Activated naive CD4-positive, alpha-beta T cell treated with anti-CD3 and anti-CD28 coated beads for 36 hours (primary cell): ENCODE measurements at regions not wholly inside any gene's neighbourhood (a gene's known extent, or its start where the extent isn't known, plus 50 kb on each side); places are given as distances from the start of the nearest gene placed in this dataset.

Source experiments
- CTCF ChIA-PET: fragments of 350-600 bp; sonication (Branson Sonifier 250); formaldehyde crosslinking; loops from one replicate; lab custom pipeline; 2021; ENCODE audit warnings: antibody characterized with exemption; lab: Charles Lee
- DNase-seq: peaks from one replicate; pipeline ENCODE4 v3.0.0-alpha.2; 2020
- H3K27ac Mint-ChIP-seq: one replicate; pipeline ENCODE4 v1.8.0; 2021; ENCODE audit warnings: mild to moderate bottlenecking, mixed read lengths
- H3K27me3 Mint-ChIP-seq: one replicate; pipeline ENCODE4 v1.8.0; 2021; ENCODE audit warnings: low read depth, mixed read lengths
- H3K36me3 Mint-ChIP-seq: one replicate; pipeline ENCODE4 v1.8.0; 2021; ENCODE audit warnings: low read depth, mixed read lengths
- H3K4me1 Mint-ChIP-seq: one replicate; pipeline ENCODE4 v1.8.0; 2021; ENCODE audit warnings: low read depth, mixed read lengths
- H3K4me3 Mint-ChIP-seq: one replicate; pipeline ENCODE4 v1.8.0; 2021; ENCODE audit warnings: mild to moderate bottlenecking, moderate library complexity, mixed read lengths
- H3K9me3 Mint-ChIP-seq: one replicate; pipeline ENCODE4 v1.8.0; 2021; ENCODE audit warnings: mixed read lengths
- intact Hi-C: fragments of 100-400 bp; cut with micrococcal nuclease; formaldehyde crosslinking; loops from one replicate; pipeline ENCODE4 v1.15.1; 2023

DNA sequence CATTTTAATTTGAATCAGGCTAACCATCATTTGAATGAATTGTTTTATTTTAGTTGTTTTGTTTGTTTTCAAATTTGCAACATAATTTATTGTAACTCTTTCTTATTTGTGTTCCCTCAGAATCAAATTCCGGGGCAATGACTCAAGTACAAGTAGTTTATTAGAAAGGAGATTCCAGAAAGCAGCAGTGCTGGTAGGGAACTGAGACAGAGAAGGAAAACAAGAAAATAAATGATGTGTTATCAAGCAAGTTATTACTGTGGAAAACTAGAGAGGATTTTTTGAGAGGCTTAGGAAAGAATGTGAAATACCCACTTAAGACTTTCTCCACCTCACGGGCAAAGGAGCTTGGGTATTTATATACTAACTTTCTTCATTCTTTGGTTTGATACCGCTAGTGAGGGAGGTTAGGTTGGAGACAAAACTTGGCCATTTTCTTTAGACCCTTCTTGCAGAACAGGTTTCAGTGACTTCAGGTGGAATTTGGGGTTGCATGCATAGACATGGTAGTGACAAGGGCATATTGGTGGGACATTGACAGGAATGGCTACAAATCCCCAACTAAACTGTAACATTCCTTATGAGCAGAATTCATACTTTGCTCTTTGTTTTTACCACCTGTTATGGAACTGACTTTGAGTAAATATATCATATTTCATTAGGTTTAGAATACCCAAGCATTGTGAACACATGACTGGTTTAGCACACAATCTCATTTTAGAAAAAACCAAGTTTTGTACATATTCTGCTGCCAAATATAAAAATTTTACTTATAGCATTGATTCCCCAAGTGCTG is 254.3 kb downstream of the ZBBX start:
- Mint-ChIP-seq H3K27me3 (no peaks in the 10 kb centered on the region), H3K9me3 (peaks cover 15% of the 10 kb centered on the region), H3K36me3 (no peaks in the 10 kb centered on the region), H3K4me1 (no peaks in the 10 kb centered on the region), H3K27ac (no peak overlapping the region), H3K4me3 (no peak overlapping the region)
- CTCF ChIA-PET = no interaction called here
- intact Hi-C loops = no loop called here
- DNase-seq = no peak

DNA sequence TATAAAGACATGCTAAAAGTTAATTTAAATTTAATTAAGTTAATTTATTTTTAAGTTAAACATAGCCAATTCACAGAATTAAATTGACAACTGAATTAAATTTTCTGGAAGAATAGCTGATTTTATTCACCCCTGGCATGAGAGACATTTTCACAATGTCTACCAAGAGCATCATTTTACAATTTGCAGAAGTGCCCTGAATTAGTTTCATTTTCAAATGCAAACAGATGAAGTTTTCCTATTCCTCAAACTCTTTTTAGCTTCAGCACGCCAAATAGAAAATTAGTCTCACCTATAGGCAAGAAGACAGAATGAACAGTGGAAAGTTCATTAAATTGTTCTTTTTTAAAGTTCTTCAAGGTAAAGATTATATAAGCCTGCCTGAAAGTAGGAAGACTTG is 259.3 kb downstream of the ZBBX start:
- no peak overlapping the region for H3K27ac Mint-ChIP-seq
- H3K27me3 Mint-ChIP-seq = no peaks in the 10 kb centered on the region
- no peak overlapping the region for H3K4me3 Mint-ChIP-seq
- no peak for DNase-seq
- H3K4me1 Mint-ChIP-seq = no peaks in the 10 kb centered on the region
- H3K36me3 Mint-ChIP-seq = no peaks in the 10 kb centered on the region
- peaks cover 8% of the 10 kb centered on the region for H3K9me3 Mint-ChIP-seq
- intact Hi-C loops = no loop called here
- CTCF ChIA-PET = no interaction called here

GRCh38 chr3:167116120-167116922 is 263.8 kb downstream of the ZBBX start:
- intact Hi-C loops = no loop called here
- Mint-ChIP-seq H3K27me3 (no peaks in the 10 kb centered on the region), H3K9me3 (no peaks in the 10 kb centered on the region), H3K27ac (no peak overlapping the region), H3K36me3 (no peaks in the 10 kb centered on the region), H3K4me3 (no peak overlapping the region), H3K4me1 (no peaks in the 10 kb centered on the region)
- CTCF ChIA-PET = no interaction called here
- no peak for DNase-seq

- Mint-ChIP-seq H3K9me3 (no peaks in the 10 kb centered on the region), H3K27ac (no peak overlapping the region), H3K36me3 (no peaks in the 10 kb centered on the region), H3K4me3 (no peak overlapping the region), H3K4me1 (no peaks in the 10 kb centered on the region), H3K27me3 (no peaks in the 10 kb centered on the region)
- DNase-seq = no peak
- CTCF ChIA-PET = no interaction called here
- intact Hi-C loops = no loop called here
Measured at GRCh38 chr3:167115331-167115934, 264.7 kb downstream of the ZBBX start.

DNA sequence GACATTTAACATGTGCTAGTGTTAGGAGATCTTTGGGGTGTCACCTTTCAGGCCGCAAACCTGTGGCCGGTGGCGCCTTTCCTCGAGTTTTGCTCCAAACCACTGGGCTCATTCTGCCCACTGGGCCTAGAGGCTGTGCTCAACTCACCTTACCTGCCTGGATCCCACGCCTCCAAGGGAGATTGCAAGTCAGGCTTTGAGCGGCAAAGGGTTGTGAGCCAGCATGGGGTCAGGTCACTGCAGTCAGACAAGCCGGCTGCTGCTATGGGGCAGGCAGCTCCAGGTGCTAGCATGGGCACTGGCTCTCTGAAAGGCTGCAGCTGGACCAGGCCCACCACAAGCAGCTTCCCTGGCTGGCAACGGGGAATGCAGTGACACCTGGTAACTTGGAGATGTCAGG is 265.5 kb downstream of the ZBBX start:
- intact Hi-C loops = no loop called here

DNA sequence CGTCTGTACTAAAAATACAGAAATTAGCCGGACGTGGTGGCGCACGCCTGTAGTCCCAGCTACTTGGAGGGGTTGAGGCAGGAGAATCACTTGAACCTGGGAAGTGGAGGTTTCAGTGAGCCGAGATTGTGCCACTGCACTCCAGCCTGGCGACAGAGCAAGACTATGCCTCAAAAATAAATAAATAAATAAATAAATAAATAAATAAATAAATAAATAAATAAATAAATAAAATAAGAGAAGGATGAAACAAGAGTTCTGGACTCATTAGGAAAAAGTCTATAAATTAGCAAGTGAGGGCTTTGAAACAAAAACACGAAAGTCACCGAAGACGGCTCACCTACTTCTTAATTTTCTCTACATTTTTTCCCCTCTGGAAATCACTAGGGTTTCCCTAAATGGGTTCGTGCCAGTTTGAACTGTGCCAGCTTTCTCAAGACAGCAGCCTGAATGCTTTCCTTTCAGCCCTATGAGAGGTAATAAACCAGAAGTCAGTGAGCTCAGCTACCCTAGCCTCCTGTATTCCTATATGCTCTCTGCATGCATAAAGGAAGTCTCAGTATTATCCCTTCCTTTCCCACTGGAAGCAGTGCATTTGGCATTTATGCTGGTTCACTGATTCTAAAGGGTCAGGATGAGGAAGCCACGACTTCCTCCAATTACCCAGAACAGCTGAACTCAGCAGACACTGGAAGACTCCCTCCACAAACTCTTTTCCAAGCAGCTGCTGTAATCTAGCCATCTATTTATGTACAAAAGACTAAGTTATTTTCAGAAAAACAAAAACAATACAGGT is 266.9 kb downstream of the ZBBX start:
- no peaks in the 10 kb centered on the region for H3K4me1 Mint-ChIP-seq
- H3K36me3 Mint-ChIP-seq = no peaks in the 10 kb centered on the region
- no peak for DNase-seq
- H3K9me3 Mint-ChIP-seq = no peaks in the 10 kb centered on the region
- H3K4me3 Mint-ChIP-seq = no peak overlapping the region
- CTCF ChIA-PET = no interaction called here
- no peak overlapping the region for H3K27ac Mint-ChIP-seq
- intact Hi-C loops = no loop called here
- no peaks in the 10 kb centered on the region for H3K27me3 Mint-ChIP-seq

More for the DNA sequence above, 265.5 kb downstream of the ZBBX start:
- no peak for DNase-seq
- no peak overlapping the region for H3K27ac Mint-ChIP-seq
- H3K27me3 Mint-ChIP-seq = no peaks in the 10 kb centered on the region
- H3K4me3 Mint-ChIP-seq = no peak overlapping the region
- H3K9me3 Mint-ChIP-seq = no peaks in the 10 kb centered on the region
- H3K4me1 Mint-ChIP-seq = no peaks in the 10 kb centered on the region
- no peaks in the 10 kb centered on the region for H3K36me3 Mint-ChIP-seq
- CTCF ChIA-PET = no interaction called here

GRCh38 chr3:167110901-167111300 is 269.2 kb downstream of the ZBBX start:
- Mint-ChIP-seq H3K36me3 (no peaks in the 10 kb centered on the region), H3K4me1 (no peaks in the 10 kb centered on the region), H3K4me3 (no peak overlapping the region), H3K9me3 (no peaks in the 10 kb centered on the region), H3K27me3 (no peaks in the 10 kb centered on the region), H3K27ac (no peak overlapping the region)
- intact Hi-C loops = no loop called here
- DNase-seq = no peak
- CTCF ChIA-PET = no interaction called here

DNA sequence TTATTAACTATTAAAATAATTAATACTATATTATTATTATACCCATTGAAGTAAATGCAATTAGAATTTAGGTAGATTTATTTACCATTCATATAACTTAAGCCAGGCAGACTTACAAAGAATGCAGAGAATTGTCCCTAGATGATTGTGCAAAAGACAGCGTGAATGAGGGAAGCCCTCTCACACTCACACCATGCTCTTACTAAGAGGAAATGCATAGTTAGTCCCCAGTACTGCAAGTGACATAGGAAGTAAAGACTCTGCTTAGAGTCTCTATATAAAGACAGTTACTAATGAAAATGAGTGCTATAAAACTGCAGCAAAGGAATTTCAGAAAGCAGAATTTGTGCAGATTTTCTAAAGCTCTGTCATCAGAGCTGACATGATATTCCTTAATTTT is 270.4 kb downstream of the ZBBX start:
- Mint-ChIP-seq H3K27me3 (no peaks in the 10 kb centered on the region), H3K9me3 (no peaks in the 10 kb centered on the region), H3K4me3 (no peak overlapping the region), H3K4me1 (no peaks in the 10 kb centered on the region), H3K36me3 (no peaks in the 10 kb centered on the region), H3K27ac (no peak overlapping the region)
- intact Hi-C loops = no loop called here
- CTCF ChIA-PET = interaction anchor here (0.6 kb wide), 1 partner anchor 214 kb away, joined by 3 read pairs; no protein-coding TSS in a partner anchor
- DNase-seq = no peak

GRCh38 chr3:167106456-167106855 is 273.6 kb downstream of the ZBBX start:
- Mint-ChIP-seq H3K27me3 (no peaks in the 10 kb centered on the region), H3K4me3 (no peak overlapping the region), H3K27ac (no peak overlapping the region), H3K9me3 (no peaks in the 10 kb centered on the region), H3K4me1 (no peaks in the 10 kb centered on the region), H3K36me3 (no peaks in the 10 kb centered on the region)
- CTCF ChIA-PET = no interaction called here
- intact Hi-C loops = no loop called here
- no peak for DNase-seq

DNA sequence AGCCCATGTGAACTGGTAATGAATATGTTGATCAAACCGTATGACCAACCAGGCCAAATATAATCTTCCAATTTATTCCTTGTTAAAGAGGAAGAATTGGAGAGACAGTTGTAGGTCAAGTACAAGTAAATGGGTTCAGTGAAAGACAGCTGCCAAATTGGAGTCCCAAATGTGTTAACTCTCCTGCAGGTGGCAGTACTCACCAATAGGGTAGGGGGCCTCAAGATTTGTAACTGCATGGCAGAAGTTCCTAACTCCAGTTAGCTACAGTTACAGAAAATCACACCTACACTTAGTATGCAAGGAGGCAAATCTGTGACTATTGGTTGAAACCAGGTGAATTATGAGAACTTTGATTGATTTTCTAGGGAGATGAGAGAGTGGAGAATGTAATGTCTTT is 278.0 kb downstream of the ZBBX start:
- H3K27me3 Mint-ChIP-seq = no peaks in the 10 kb centered on the region

DNA sequence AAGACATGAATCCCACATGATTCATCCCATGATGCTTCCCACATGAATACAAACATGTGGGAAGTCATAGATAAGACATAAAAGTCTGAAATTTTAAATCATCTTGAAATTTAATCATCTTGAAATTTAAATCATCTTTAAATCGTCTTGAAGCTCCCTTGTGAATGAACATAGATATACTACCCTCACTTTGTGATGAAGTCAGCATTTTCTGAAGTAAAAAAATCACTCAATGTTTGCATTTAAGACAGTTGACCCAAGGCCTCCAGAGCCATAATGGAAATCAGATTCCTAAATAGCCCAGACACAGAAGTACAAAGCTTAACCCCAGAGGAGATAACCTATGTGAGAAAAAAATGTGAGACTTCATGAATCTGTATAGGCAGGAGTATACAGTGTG is 279.4 kb downstream of the ZBBX start:
- intact Hi-C loops = no loop called here
- no peaks in the 10 kb centered on the region for H3K27me3 Mint-ChIP-seq
- no peak for DNase-seq
- no peak overlapping the region for H3K4me3 Mint-ChIP-seq
- CTCF ChIA-PET = interaction anchor here (1.0 kb wide), 1 partner anchor 39 kb away, joined by 3 read pairs; no protein-coding TSS in a partner anchor
- no peaks in the 10 kb centered on the region for H3K36me3 Mint-ChIP-seq
- peaks cover 6% of the 10 kb centered on the region for H3K9me3 Mint-ChIP-seq
- H3K4me1 Mint-ChIP-seq = no peaks in the 10 kb centered on the region
- no peak overlapping the region for H3K27ac Mint-ChIP-seq

More for the DNA sequence above, 278.0 kb downstream of the ZBBX start:
- intact Hi-C loops = no loop called here
- CTCF ChIA-PET = no interaction called here
- Mint-ChIP-seq H3K9me3 (peaks cover 2% of the 10 kb centered on the region), H3K36me3 (no peaks in the 10 kb centered on the region), H3K27ac (no peak overlapping the region), H3K4me1 (no peaks in the 10 kb centered on the region), H3K4me3 (no peak overlapping the region)
- DNase-seq = no peak

DNA sequence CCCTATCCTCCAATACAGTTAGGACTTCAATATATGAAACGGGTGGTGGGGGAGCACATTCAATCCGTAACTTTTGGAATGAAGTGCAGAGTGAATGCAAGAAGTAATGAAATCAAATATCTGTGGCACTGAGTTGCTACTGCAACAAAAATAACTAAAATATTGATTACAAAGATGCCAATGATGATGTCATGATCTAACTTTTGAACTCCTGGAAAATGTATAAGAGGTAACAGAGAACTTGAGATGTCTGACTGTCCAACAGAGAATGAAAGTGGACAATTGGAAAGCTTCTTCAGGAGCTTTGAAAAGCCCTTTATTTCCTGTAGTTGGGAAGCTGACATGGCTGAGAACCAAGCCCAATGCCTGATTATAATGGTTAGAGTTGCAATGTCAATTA is 279.9 kb downstream of the ZBBX start:
- no peaks in the 10 kb centered on the region for H3K27me3 Mint-ChIP-seq
- DNase-seq = no peak
- H3K9me3 Mint-ChIP-seq = peaks cover 6% of the 10 kb centered on the region
- no peaks in the 10 kb centered on the region for H3K36me3 Mint-ChIP-seq
- no peak overlapping the region for H3K4me3 Mint-ChIP-seq
- intact Hi-C loops = no loop called here
- CTCF ChIA-PET = interaction anchor here (1.0 kb wide), 1 partner anchor 39 kb away, joined by 3 read pairs; no protein-coding TSS in a partner anchor
- H3K27ac Mint-ChIP-seq = no peak overlapping the region
- no peaks in the 10 kb centered on the region for H3K4me1 Mint-ChIP-seq
